GM19238 (cell line): ENCODE measurements at regions not wholly inside any gene's neighbourhood (a gene's known extent, or its start where the extent isn't known, plus 50 kb on each side); places are given as distances from the start of the nearest gene placed in this dataset.

Experiments
- DNase-seq: peaks from one replicate; pipeline ENCODE4 v3.0.0; 2011; ENCODE audit warnings: low spot score; ENCODE audit not compliant: insufficient read length

DNA sequence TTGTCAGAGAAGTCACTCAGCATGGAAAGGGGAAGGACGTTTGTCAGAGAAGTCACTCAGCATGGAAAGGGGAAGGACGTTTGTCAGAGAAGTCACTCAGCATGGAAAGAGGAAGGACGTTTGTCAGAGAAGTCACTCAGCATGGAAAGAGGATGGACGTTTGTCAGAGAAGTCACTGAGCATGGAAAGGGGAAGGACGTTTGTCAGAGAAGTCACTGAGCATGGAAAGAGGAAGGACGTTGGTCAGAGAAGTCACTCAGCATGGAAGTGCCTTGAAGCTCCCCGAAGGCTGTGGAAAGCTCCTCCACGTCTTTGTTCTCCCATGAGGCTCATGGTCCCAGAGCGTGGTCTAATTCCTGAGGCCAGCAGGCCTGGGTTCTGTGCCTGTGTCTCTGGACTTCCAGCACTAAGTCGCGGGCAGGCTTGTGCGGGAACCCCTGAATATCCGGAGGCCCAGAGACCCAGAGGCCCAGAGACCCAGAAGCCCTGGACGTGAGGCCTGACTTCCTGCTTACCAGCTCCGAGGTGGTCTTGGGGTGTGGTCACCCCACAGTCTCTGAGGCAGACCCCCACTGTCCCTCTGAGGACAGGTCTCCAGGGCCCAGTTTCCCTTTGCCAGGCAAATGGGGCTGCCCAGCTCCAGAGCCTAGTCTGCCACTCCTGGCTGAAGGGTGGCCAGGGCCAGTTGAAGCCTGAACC lies 70.4 kb upstream of the TWIST2 start:
- no peak for DNase-seq

GRCh38 chr2:238784671-238785527 lies 63.0 kb upstream of the TWIST2 start:
- peak; percentile 35 for DNase-seq

DNA sequence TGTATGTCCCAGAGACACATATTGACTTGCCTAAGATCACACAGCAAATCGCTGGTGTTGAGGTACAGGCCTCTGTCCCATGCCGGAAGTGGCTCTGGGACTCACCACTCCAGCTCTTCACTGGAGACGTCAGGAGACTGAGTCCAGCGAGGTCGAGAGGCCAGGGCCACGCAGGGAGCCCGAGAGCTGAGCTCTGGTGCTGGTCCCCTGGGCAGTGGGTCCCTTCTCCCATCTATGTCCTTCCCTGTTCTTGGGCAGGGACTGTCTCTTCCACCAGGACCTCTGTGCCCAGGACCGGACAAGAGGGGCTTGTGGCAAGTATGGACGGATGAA lies 62.4 kb upstream of the TWIST2 start:
- DNase-seq = no peak

GRCh38 chr2:238786379-238786778 lies 61.5 kb upstream of the TWIST2 start:
- DNase-seq = no peak

DNA sequence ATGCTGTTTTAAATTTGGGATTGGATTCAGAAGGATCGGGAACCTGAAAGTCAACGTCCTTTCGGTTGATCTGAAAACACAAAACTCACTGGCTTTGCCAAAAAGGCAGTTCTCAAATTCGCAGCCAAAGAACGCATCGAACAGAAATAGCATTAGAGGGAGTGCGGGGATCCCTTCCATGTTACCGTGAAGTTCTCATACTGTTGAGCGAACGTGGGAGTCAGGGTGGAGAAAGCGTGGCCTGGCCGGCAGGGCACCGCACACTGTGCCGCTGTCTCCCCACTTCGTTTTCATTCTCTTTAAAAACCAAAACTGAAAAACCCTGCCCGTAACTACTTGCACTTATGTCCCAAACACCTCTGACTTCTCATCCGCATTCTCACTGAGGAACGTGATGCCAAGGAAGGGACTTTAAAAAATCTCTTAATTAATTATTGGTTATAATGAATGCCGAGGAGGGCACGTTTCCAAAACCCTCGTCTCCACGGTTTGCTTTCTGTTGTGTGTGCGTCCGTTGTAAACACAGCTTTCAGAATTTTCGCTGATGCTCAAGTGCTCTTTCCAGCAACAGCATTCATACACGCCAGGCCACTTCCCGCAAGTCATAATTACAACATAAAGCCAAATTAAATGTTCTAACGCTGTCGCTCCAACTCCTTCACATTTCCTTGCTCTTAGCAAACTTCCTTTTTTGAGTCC lies 60.9 kb upstream of the TWIST2 start:
- no peak for DNase-seq

DNA sequence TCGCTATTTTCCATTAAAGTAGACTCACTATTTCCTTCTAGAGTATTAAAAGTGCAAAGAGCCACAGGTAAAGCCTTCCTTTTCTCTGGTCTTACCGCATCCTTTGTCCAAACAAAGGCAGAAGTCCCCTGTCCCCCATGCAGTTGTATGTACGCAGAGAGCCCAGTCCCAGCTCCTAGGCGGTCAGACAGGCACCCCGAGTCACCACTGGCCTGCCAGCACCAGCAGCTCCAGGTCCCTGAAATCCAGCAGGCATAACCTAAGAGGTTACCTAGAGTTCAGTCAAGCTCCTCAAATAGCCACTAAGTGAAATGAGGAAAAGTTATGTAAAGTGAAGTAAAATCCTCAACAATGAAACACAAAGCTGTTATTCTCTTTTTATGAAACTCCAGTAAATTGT lies 60.4 kb upstream of the TWIST2 start:
- DNase-seq = no peak

DNA sequence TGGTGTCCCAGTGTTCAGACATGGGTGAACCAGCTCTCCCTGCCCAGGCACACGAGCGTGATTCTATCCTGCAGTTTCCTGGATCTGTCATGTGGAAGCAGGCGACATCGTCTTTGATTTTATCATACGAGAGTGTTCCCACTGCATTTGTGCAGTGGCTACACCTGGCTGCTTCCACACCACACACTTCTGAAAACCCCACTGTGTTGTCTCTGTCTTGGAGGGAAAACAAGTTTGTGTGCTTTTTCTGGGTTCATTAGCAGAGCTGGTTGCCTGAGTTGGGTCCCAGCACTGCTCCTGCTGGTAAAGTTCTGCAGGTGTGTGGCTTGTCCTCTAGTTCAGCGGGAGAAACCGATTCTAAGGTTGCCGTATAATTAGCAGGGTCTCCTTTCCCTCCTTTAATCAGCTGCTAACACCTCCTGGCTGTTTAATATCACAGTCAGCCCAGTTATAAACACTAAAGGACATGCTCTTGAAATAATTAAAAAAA lies 58.5 kb upstream of the TWIST2 start:
- DNase-seq = no peak

DNA sequence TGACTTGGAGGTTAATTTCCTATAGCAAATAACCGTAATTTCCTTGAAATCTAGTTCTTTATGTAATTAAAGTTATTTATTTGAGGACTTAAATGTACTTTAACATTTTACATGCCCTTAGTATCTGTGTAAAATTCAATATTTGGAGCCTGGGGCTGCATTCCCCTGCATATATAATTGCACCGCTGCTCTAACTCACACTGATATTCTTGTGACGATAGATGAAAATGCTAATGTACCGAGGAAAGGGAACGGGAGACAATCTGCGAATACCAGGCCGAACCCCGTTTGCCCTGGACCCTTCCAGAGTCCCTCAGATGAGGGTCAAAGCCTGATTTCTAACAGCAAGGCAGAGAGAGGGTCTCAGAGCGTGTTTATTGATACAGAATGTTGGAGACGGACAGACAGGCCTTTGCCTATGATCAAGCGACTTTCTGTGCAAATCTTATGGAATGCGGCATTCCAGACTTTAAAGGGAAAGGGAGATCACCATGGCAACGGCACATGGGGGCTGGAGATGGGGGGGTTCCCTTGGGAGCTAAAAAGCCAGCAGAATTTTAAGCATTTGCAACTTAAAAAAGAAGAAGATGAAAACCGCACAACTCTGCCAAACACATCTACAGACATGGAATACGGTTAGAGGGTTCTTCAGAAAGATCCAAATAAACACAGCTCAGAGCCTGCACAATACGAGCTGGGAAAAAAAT lies 57.6 kb upstream of the TWIST2 start:
- DNase-seq = no peak

DNA sequence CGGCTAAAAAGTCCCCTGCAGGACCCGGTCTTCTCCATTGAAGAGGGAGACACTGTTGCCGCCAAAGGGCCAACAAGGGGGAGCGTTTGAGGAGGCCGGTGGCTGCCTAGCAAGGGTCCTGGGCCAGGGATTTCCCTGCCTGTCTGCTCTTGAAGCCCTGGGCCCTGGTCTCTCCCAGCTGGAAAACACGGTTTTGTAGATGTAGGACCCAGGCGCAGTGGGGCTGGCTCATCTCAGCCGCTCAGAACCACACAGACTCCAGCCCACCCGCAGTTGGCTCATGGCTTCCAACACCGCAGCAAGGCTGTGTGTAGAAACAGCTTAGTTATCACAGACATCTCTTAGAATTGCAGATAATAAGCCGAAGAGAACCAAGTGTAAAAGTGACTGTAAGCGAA lies 57.1 kb upstream of the TWIST2 start:
- DNase-seq = no peak

- DNase-seq = no peak
Observed at GRCh38 chr2:238791354-238791753, 56.5 kb upstream of the TWIST2 start.

- no peak for DNase-seq
Observed at GRCh38 chr2:238793306-238793705, 54.6 kb upstream of the TWIST2 start.

DNA sequence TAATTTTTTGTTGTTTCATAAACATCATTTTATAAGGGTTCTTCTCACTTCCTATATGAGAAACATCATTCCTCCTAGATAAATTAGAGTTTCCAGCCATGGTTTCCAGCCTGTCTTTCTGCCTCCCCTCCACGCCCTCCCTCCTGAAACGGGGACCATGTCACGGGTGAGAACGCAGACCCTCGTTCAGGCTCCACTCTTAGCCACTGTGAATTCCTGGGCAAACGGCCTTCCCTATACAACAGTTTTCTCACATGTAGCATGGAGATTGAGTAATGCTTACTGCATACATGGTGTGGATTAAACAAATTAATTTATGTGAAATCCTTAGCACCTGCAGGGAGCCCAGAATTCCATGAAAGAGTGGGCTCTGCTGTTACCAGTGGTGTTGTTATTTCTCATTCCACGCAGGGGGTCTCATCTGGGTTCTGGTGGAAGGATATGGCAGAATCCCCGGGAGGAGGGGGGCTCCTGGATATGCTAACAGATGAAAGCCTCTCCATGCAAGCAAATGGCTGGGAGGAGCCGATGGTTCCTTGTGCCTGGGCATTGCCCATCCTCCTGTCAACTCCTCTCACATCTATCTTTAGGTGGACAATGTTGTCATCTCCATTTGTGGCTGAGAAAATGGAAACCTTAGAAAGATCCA lies 54.0 kb upstream of the TWIST2 start:
- no peak for DNase-seq

- no peak for DNase-seq
Observed at GRCh38 chr2:238796223-238796885, 51.5 kb upstream of the TWIST2 start.

DNA sequence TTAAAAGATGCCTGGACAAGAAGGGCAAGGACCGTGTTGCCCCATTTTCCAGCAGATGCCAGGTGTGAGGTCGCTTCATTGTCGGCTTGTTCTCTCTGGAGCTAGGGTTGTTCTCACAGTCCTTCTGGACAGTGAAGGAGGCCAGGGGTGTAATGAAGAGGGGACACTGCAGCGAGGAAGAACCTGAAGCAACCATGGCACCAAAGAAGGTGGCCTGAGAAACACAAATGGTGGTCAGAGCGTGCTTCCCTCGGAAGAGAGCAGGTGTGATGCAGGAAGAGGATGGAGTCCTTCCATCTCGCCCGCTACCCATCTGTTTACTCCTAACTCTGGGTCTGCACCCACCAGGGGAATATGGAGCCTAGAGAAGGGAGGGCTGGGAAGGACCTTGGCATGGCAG lies 50.3 kb upstream of the TWIST2 start:
- DNase-seq = no peak
